Hepatocyte (in vitro differentiated cells): ENCODE measurements at regions not wholly inside any gene's neighbourhood (a gene's known extent, or its start where the extent isn't known, plus 50 kb on each side); places are given as distances from the start of the nearest gene placed in this dataset.

ENCODE experiments used
- DNase-seq: peaks from one replicate; pipeline ENCODE4 v3.0.0-alpha.2; 2016; ENCODE audit warnings: low spot score
- H2AFZ ChIP-seq: fragments of 200-600 bp; sonication (generic); 2 replicates; pipeline ENCODE4 v1.6.0; 2016; ENCODE audit warnings: antibody characterized with exemption, mild to moderate bottlenecking
- H3K27ac ChIP-seq: fragments of 200-600 bp; sonication (generic); 2 replicates; pipeline ENCODE4 v1.5.1; 2016; ENCODE audit warnings: mild to moderate bottlenecking
- H3K27me3 ChIP-seq: fragments of 200-600 bp; sonication (generic); 2 replicates; pipeline ENCODE4 v1.6.1; 2016
- H3K36me3 ChIP-seq: fragments of 200-600 bp; sonication (generic); replicated peaks from 2 replicates; pipeline ENCODE4 v1.5.1; 2016; ENCODE audit warnings: low read depth; ENCODE audit not compliant: insufficient read depth
- H3K4me1 ChIP-seq: fragments of 200-600 bp; sonication (generic); 2 replicates; pipeline ENCODE4 v1.5.1; 2016; ENCODE audit warnings: mild to moderate bottlenecking, moderate library complexity; ENCODE audit not compliant: insufficient read depth
- H3K4me2 ChIP-seq: fragments of 200-600 bp; sonication (generic); 2 replicates; pipeline ENCODE4 v1.6.0; 2016
- H3K4me3 ChIP-seq: fragments of 200-600 bp; sonication (generic); 2 replicates; pipeline ENCODE4 v1.5.1; 2016; ENCODE audit warnings: mild to moderate bottlenecking
- H3K79me2 ChIP-seq: fragments of 200-600 bp; sonication (generic); 2 replicates; pipeline ENCODE4 v1.6.0; 2017; ENCODE audit warnings: mild to moderate bottlenecking
- H3K9me2 ChIP-seq: fragments of 200-600 bp; sonication (generic); replicated peaks from 2 replicates; pipeline ENCODE4 v1.6.0; 2017; ENCODE audit warnings: mild to moderate bottlenecking; ENCODE audit not compliant: insufficient read depth
- H3K9me3 ChIP-seq: fragments of 200-600 bp; sonication (generic); 2 replicates; pipeline ENCODE4 v1.5.1; 2016; ENCODE audit warnings: low read depth, mild to moderate bottlenecking
- H4K20me1 ChIP-seq: fragments of 200-600 bp; sonication (generic); 2 replicates; pipeline ENCODE4 v1.6.0; 2016; ENCODE audit warnings: mild to moderate bottlenecking; ENCODE audit not compliant: insufficient read depth, poor library complexity, severe bottlenecking
- CTCF ChIP-seq: fragments of 200-600 bp; sonication (generic); IDR thresholded peaks from 2 replicates; pipeline ENCODE4 v1.5.1; 2016; ENCODE audit warnings: antibody characterized with exemption, mild to moderate bottlenecking; ENCODE audit not compliant: poor library complexity
- EZH2 ChIP-seq: fragments of 200-600 bp; sonication (generic); IDR thresholded peaks from 2 replicates; pipeline ENCODE4 v1.6.1; 2016; ENCODE audit warnings: antibody characterized with exemption, mild to moderate bottlenecking, borderline replicate concordance
- EZH2phosphoT487 ChIP-seq: fragments of 200-600 bp; sonication (generic); IDR thresholded peaks from one replicate; pipeline ENCODE4 v1.6.1; 2018; ENCODE audit warnings: antibody characterized with exemption, mild to moderate bottlenecking, low read depth, moderate library complexity; ENCODE audit not compliant: unreplicated experiment, severe bottlenecking
- WGBS: methylation state at CpG from one replicate; pipeline ENCODE4 v1.1.6; 2016; ENCODE audit warnings: low lambda C conversion rate; ENCODE audit errors: missing lambda C conversion rate; 5-methylcytosine and 5-hydroxymethylcytosine counted together

- H3K79me2 ChIP-seq = no peaks in the 10 kb centered on the region
- no peak overlapping the region for H2AFZ ChIP-seq
- no peaks in the 10 kb centered on the region for H3K27me3 ChIP-seq
- no peaks in the 10 kb centered on the region for H3K4me1 ChIP-seq
- H3K9me3 ChIP-seq = no peaks in the 10 kb centered on the region
- no peaks in the 10 kb centered on the region for H3K9me2 ChIP-seq
- H3K27ac ChIP-seq = peak overlapping the region; percentile 3
- TF ChIP-seq EZH2 (no peak), CTCF (no peak), EZH2phosphoT487 (no peak)
- H3K4me3 ChIP-seq = no peak overlapping the region
- no peak for DNase-seq
- 65% methylated on average over 5 of the region's 5 CpGs for WGBS
- no peaks in the 10 kb centered on the region for H3K36me3 ChIP-seq
- no peaks in the 10 kb centered on the region for H4K20me1 ChIP-seq
- H3K4me2 ChIP-seq = no peak overlapping the region
Measured at GRCh38 chr5:120098902-120099535, 365.1 kb upstream of the PRR16 start.

- Histone ChIP-seq H3K4me2 (no peak overlapping the region), H2AFZ (no peak overlapping the region), H3K9me3 (no peaks in the 10 kb centered on the region), H3K27me3 (no peaks in the 10 kb centered on the region), H3K36me3 (no peaks in the 10 kb centered on the region), H3K27ac (no peak overlapping the region), H4K20me1 (no peaks in the 10 kb centered on the region), H3K4me1 (no peaks in the 10 kb centered on the region), H3K4me3 (no peak overlapping the region), H3K9me2 (no peaks in the 10 kb centered on the region), H3K79me2 (no peaks in the 10 kb centered on the region)
- TF ChIP-seq CTCF (no peak), EZH2 (no peak), EZH2phosphoT487 (no peak)
- DNase-seq = no peak
Measured at GRCh38 chr5:120101771-120102170, 362.3 kb upstream of the PRR16 start.

- Histone ChIP-seq H3K27me3 (no peaks in the 10 kb centered on the region), H3K4me3 (no peak overlapping the region), H3K9me3 (no peaks in the 10 kb centered on the region), H3K27ac (no peak overlapping the region), H3K4me1 (no peaks in the 10 kb centered on the region), H3K4me2 (no peak overlapping the region), H4K20me1 (no peaks in the 10 kb centered on the region), H2AFZ (no peak overlapping the region), H3K79me2 (no peaks in the 10 kb centered on the region), H3K36me3 (no peaks in the 10 kb centered on the region), H3K9me2 (no peaks in the 10 kb centered on the region)
- no peak for TF ChIP-seq EZH2phosphoT487
- no peak for TF ChIP-seq EZH2
- no peak for TF ChIP-seq CTCF
- no peak for DNase-seq
- WGBS = 95% methylated on average over 2 of the region's 2 CpGs
Measured at GRCh38 chr5:120103495-120103894, 360.6 kb upstream of the PRR16 start.
